H9 (cell line): ENCODE measurements at regions not wholly inside any gene's neighbourhood (a gene's known extent, or its start where the extent isn't known, plus 50 kb on each side); places are given as distances from the start of the nearest gene placed in this dataset.

ENCODE experiments used
- DNase-seq: peaks from one replicate; pipeline ENCODE4 v3.0.0-alpha.2; 2017
- H2AFZ ChIP-seq: one replicate; pipeline ENCODE4 v1.6.1; 2013; ENCODE audit warnings: mild to moderate bottlenecking, low read length, control low read depth, moderate library complexity
- H2AK5ac ChIP-seq: 2 replicates; pipeline ENCODE4 v1.6.1; 2013; ENCODE audit warnings: low read length, control low read depth, mixed read lengths; ENCODE audit not compliant: insufficient read length
- H2BK120ac ChIP-seq: one replicate; pipeline ENCODE4 v1.6.1; 2013; ENCODE audit warnings: low read depth, mild to moderate bottlenecking, low read length, control low read depth, inconsistent platforms; ENCODE audit not compliant: poor library complexity, severe bottlenecking
- H2BK12ac ChIP-seq: 2 replicates; pipeline ENCODE4 v1.6.1; 2013; ENCODE audit warnings: low read length, control low read depth, mixed read lengths, low read depth; ENCODE audit not compliant: insufficient read length
- H2BK15ac ChIP-seq: 2 replicates; pipeline ENCODE4 v1.6.1; 2013; ENCODE audit warnings: low read depth, low read length, control low read depth
- H2BK20ac ChIP-seq: one replicate; pipeline ENCODE4 v1.6.1; 2013; ENCODE audit warnings: low read depth, mild to moderate bottlenecking, low read length, control low read depth, inconsistent platforms; ENCODE audit not compliant: poor library complexity, severe bottlenecking
- H2BK5ac ChIP-seq: 2 replicates; pipeline ENCODE4 v1.6.1; 2013; ENCODE audit warnings: low read length, control low read depth, mixed read lengths; ENCODE audit not compliant: insufficient read length
- H3K14ac ChIP-seq: 2 replicates; pipeline ENCODE4 v1.6.1; 2013; ENCODE audit warnings: low read length, control low read depth; ENCODE audit not compliant: insufficient read depth
- H3K18ac ChIP-seq: 2 replicates; pipeline ENCODE4 v1.6.1; 2013; ENCODE audit warnings: low read depth, mild to moderate bottlenecking, mixed read lengths, low read length, control low read depth; ENCODE audit not compliant: insufficient read length
- H3K23ac ChIP-seq: 2 replicates; pipeline ENCODE4 v1.6.1; 2013; ENCODE audit warnings: low read length, control low read depth, mixed read lengths, low read depth; ENCODE audit not compliant: insufficient read length
- H3K23me2 ChIP-seq: 2 replicates; pipeline ENCODE4 v1.6.1; 2013; ENCODE audit warnings: low read depth, mild to moderate bottlenecking, mixed read lengths, low read length, control low read depth; ENCODE audit not compliant: insufficient read length, poor library complexity, severe bottlenecking
- H3K27ac ChIP-seq: 2 replicates; pipeline ENCODE4 v1.5.1; 2013; ENCODE audit warnings: low read length, control low read depth, mixed read lengths, low read depth; ENCODE audit not compliant: insufficient read length
- H3K27me3 ChIP-seq: 2 replicates; pipeline ENCODE4 v1.6.1; 2013; ENCODE audit warnings: low read length, control low read depth, inconsistent platforms; ENCODE audit not compliant: insufficient read depth
- H3K4ac ChIP-seq: 2 replicates; pipeline ENCODE4 v1.6.1; 2013; ENCODE audit warnings: low read depth, mild to moderate bottlenecking, control low read depth, inconsistent platforms, low read length, moderate library complexity
- H3K4me1 ChIP-seq: 2 replicates; pipeline ENCODE4 v1.6.1; 2013; ENCODE audit warnings: low read length, control low read depth, inconsistent platforms; ENCODE audit not compliant: insufficient read depth
- H3K4me2 ChIP-seq: 2 replicates; pipeline ENCODE4 v1.6.1; 2013; ENCODE audit warnings: low read length, control low read depth, mixed read lengths; ENCODE audit not compliant: insufficient read length, insufficient read depth
- H3K56ac ChIP-seq: 2 replicates; pipeline ENCODE4 v1.6.1; 2013; ENCODE audit warnings: low read depth, mild to moderate bottlenecking, mixed read lengths, low read length, control low read depth; ENCODE audit not compliant: insufficient read length
- H3K79me1 ChIP-seq: 2 replicates; pipeline ENCODE4 v1.6.1; 2013; ENCODE audit warnings: low read depth, mild to moderate bottlenecking, moderate library complexity, low read length, control low read depth, inconsistent platforms; ENCODE audit not compliant: insufficient read depth, poor library complexity, severe bottlenecking
- H3K79me2 ChIP-seq: 2 replicates; pipeline ENCODE4 v1.6.1; 2013; ENCODE audit warnings: low read length, control low read depth, inconsistent platforms; ENCODE audit not compliant: insufficient read depth
- H3K9ac ChIP-seq: 2 replicates; pipeline ENCODE4 v1.6.1; 2013; ENCODE audit warnings: low read length, control low read depth, mixed read lengths; ENCODE audit not compliant: insufficient read length; ENCODE audit errors: extremely low read depth
- H3K9me3 ChIP-seq: one replicate; pipeline ENCODE4 v1.6.1; 2013; ENCODE audit warnings: low read depth, low read length, inconsistent platforms; ENCODE audit not compliant: control insufficient read depth
- H3T11ph ChIP-seq: one replicate; pipeline ENCODE4 v1.6.1; 2013; ENCODE audit warnings: mild to moderate bottlenecking, low read length, control low read depth, inconsistent platforms
- H4K20me1 ChIP-seq: one replicate; pipeline ENCODE4 v1.6.1; 2013; ENCODE audit not compliant: control insufficient read depth, insufficient read length, insufficient read depth
- H4K5ac ChIP-seq: 2 replicates; pipeline ENCODE4 v1.6.1; 2013; ENCODE audit warnings: low read depth, mild to moderate bottlenecking, mixed read lengths, low read length, control low read depth; ENCODE audit not compliant: insufficient read length
- H4K8ac ChIP-seq: replicated peaks from 2 replicates; pipeline ENCODE4 v1.6.1; 2013; ENCODE audit warnings: low read length, control low read depth, mixed read lengths, low read depth; ENCODE audit not compliant: insufficient read length
- H4K91ac ChIP-seq: 2 replicates; pipeline ENCODE4 v1.6.1; 2013; ENCODE audit warnings: low read depth, mild to moderate bottlenecking, moderate library complexity, mixed read lengths, low read length, control low read depth; ENCODE audit not compliant: insufficient read length
- H3K27ac Mint-ChIP-seq, 3 experiments: 2 replicates in 2 of 3; 3 replicates in 1 of 3; pipeline ENCODE4 v1.8.0; 2020 to 2021; ENCODE audit warnings: mixed read lengths in 3 of 3, mild to moderate bottlenecking in 1 of 3, moderate library complexity in 1 of 3
- H3K27me3 Mint-ChIP-seq: 2 replicates; pipeline ENCODE4 v1.8.0; 2021; ENCODE audit warnings: low read depth, mild to moderate bottlenecking, moderate library complexity, mixed read lengths
- H3K36me3 Mint-ChIP-seq, 3 experiments: 2 replicates in 2 of 3; 3 replicates in 1 of 3; pipeline ENCODE4 v1.8.0; 2020 to 2021; ENCODE audit warnings: low read depth in 3 of 3, mixed read lengths in 3 of 3; ENCODE audit not compliant: insufficient read depth in 1 of 3
- H3K4me1 Mint-ChIP-seq, 2 experiments: 2 replicates each; pipeline ENCODE4 v1.8.0; 2020; ENCODE audit warnings: mixed read lengths in 2 of 2
- H3K4me3 Mint-ChIP-seq, 2 experiments: 2 replicates in 1 of 2; 3 replicates in 1 of 2; pipeline ENCODE4 v1.8.0; 2020 to 2021; ENCODE audit warnings: mild to moderate bottlenecking in 2 of 2, mixed read lengths in 2 of 2, moderate library complexity in 1 of 2
- H3K9me3 Mint-ChIP-seq, 2 experiments: 2 replicates in 1 of 2; 3 replicates in 1 of 2; pipeline ENCODE4 v1.8.0; 2020; ENCODE audit warnings: mild to moderate bottlenecking in 2 of 2, mixed read lengths in 2 of 2, moderate library complexity in 1 of 2
- CTCF ChIP-seq: fragments of 200-600 bp; sonication (generic); conservative IDR thresholded peaks from 3 replicates; pipeline ENCODE4 v1.8.0; 2021; ENCODE audit warnings: antibody characterized with exemption, mild to moderate bottlenecking
- WGBS: extraction: QIAGEN DNeasy Blood & Tissue Kit; methylation state at CpG from one replicate; pipeline ENCODE4 v1.1.7; 2013; ENCODE audit warnings: missing lambda C conversion rate, low lambda C conversion rate, mixed read lengths; ENCODE audit not compliant: insufficient read length; ENCODE audit errors: extremely low coverage; 5-methylcytosine and 5-hydroxymethylcytosine counted together

DNA sequence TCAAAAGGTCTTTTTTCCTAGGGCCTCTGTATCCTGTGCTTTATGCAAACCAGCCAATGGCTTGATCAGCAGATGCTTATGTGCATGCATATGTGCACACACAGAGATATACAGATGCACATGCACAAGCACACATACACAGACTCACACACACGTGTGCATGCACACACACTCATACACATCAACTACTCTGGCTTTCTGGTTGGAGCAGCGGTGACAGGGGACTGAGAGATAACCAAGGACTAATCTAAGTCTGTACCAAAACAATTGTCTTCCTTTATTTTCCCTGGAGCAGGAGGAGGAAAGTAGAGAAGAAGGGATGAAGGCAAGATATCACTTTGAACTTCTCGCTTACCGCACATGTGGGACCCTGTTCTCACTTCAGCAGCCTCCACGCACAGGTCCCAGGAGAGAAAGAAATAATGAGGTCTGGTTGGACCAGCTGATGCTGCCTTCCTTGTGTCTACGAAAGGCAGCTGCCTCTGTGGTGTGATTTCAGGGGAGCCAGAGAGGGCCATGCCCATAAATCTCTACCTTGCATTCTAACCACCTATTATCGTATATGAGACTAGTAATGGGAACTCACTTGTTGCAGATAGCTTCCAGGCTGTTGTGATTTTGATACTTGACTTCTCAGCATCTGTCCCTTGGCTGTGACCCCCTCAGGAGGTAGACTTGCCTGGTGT, 338.0 kb downstream of the EN1 start:
- H2BK20ac ChIP-seq: no peak overlapping the region
- no CpG with 5 or more reads among the region's 7 CpGs for WGBS
- H3K27ac ChIP-seq: no peak overlapping the region
- H3T11ph ChIP-seq: no peak overlapping the region
- no peaks in the 10 kb centered on the region for H3K23me2 ChIP-seq
- no peak for TF ChIP-seq CTCF
- no peak overlapping the region for H2BK5ac ChIP-seq
- no peak overlapping the region for H3K23ac ChIP-seq
- no peaks in the 10 kb centered on the region for H4K20me1 ChIP-seq
- peaks cover 5 to 6% of the 10 kb centered on the region in 2 experiments for H3K4me1 Mint-ChIP-seq
- H3K9me3 Mint-ChIP-seq: peaks cover 2 to 3% of the 10 kb centered on the region in 2 experiments; a peak in 4 of 5 replicates
- H3K27ac Mint-ChIP-seq: no peak overlapping the region
- H2BK15ac ChIP-seq: no peak overlapping the region
- no peak overlapping the region for H3K4ac ChIP-seq
- H3K27me3 Mint-ChIP-seq: peaks cover 5% of the 10 kb centered on the region
- H3K36me3 Mint-ChIP-seq: peaks cover 0 to 3% (median 0%) of the 10 kb centered on the region in 3 experiments; a peak in 1 of 7 replicates
- no peaks in the 10 kb centered on the region; the same call in 1 of the 2 replicates for H3K4me1 ChIP-seq
- no peak overlapping the region for H4K5ac ChIP-seq
- no peaks in the 10 kb centered on the region for H3K79me1 ChIP-seq
- H2BK120ac ChIP-seq: no peak overlapping the region
- no peak overlapping the region for H2BK12ac ChIP-seq
- no peaks in the 10 kb centered on the region for H3K27me3 ChIP-seq
- no peak overlapping the region for H3K4me3 Mint-ChIP-seq
- no peak overlapping the region for H3K14ac ChIP-seq
- no peaks in the 10 kb centered on the region for H3K79me2 ChIP-seq
- H4K8ac ChIP-seq: no peak overlapping the region
- no peak overlapping the region for H3K9ac ChIP-seq
- H2AK5ac ChIP-seq: no peak overlapping the region
- no peak overlapping the region for H2AFZ ChIP-seq
- no peak for DNase-seq
- no peak overlapping the region for H4K91ac ChIP-seq
- H3K4me2 ChIP-seq: no peak overlapping the region
- H3K9me3 ChIP-seq: no peaks in the 10 kb centered on the region
- no peak overlapping the region for H3K56ac ChIP-seq
- H3K18ac ChIP-seq: no peak overlapping the region
